ENCODE measurements at regions not wholly inside any gene's neighbourhood (a gene's known extent, or its start where the extent isn't known, plus 50 kb on each side); places are given as distances from the start of the nearest gene placed in this dataset.

DNA sequence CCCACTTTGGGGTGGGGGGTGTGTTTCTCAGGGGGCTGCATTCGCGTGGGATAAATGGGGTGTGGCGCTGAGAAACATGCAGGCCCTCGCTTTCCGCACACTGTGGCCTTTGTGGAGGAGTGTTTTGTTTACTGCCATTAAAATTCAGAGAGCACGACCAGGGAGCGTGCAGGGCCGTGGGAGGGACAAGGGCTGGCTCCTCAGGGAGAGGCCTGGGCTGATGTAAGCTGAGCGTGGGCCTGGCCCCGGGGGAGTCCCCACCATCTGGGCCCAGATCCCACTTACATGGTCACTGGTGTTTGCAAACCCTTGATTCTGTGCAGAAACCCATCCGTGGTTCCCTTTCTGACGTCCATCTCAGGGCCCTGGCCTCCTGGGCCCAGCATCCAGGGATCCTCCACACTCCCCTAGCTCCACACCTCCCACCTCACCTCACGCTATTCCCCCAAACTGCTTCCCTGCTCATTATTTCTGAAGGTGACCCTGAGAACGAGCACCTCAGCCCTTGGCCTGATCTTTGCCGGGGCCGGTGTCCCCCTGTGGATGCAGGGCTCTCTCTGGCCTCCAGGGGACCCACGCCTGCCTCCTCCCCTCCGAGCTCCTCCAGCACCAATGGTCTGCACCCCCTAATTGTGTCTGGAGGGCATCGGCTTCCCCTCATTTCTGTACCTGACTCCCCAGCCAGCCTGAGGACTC lies 92.5 kb upstream of the SIM2 start:
- TF ChIP-seq, protein P1, sequence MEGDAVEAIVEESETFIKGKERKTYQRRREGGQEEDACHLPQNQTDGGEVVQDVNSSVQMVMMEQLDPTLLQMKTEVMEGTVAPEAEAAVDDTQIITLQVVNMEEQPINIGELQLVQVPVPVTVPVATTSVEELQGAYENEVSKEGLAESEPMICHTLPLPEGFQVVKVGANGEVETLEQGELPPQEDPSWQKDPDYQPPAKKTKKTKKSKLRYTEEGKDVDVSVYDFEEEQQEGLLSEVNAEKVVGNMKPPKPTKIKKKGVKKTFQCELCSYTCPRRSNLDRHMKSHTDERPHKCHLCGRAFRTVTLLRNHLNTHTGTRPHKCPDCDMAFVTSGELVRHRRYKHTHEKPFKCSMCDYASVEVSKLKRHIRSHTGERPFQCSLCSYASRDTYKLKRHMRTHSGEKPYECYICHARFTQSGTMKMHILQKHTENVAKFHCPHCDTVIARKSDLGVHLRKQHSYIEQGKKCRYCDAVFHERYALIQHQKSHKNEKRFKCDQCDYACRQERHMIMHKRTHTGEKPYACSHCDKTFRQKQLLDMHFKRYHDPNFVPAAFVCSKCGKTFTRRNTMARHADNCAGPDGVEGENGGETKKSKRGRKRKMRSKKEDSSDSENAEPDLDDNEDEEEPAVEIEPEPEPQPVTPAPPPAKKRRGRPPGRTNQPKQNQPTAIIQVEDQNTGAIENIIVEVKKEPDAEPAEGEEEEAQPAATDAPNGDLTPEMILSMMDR (IDR thresholded peaks at IDR 0.05; ENCODE audit: insufficient read depth, low read length): no peak
- TF ChIP-seq SPI1 (IDR thresholded peaks at IDR 0.05; ENCODE audit: borderline replicate concordance, low read depth) (no peak), POLR2AphosphoS5 (IDR thresholded peaks at IDR 0.05; ENCODE audit: low read depth) (no peak), REST (IDR thresholded peaks at IDR 0.05; ENCODE audit: insufficient replicate concordance, low read depth) (no peak), GABPA (IDR thresholded peaks at IDR 0.05; ENCODE audit: low read depth) (no peak)
